SHP77 treated with DMSO at 0.1 percent for 48 hours (cell line): ENCODE measurements at regions not wholly inside any gene's neighbourhood (a gene's known extent, or its start where the extent isn't known, plus 50 kb on each side); places are given as distances from the start of the nearest gene placed in this dataset.

Source experiments
- DNase-seq: peaks from one replicate; lab custom pipeline; 2025; lab: John Stamatoyannopoulos, UW

DNA sequence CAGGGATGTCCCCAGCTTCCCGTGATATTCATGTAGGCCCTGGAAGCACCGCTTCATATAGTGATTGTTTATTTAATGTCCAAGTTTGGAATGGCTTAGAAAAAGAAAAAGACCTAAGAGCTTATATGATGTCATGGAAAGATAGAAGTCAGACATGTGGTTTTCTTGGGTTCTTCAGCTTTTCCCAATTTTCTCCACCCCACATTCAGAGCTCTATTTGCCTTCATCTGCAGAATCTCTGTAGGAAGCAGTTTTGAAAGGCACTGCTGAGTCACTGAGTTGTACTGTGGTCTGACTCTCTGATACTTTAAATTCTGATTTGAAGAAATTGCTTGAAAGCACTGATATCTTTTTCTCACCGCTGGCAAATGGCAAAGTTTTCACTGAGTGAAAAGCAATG lies 120.6 kb upstream of the EDNRA start:
- DNase-seq, result no peak

DNA sequence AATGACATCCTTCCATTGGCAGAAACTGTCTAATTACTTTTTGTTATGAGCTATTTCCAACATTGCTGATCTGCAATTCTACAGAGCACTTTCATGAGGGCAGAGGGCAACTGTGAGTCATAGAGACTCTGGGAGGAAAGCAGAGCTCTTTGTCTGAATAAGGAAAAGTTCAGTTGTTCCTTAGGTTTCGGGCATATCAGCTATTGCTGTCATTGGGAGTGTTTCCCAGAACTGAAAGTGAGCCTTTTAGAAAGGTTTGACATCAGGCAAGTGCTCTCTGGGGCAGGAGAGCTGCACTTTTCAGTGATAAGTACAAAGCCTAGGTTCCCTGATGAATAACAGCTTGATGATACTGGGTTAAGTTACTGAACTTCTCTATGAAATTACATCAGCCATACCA lies 119.2 kb upstream of the EDNRA start:
- DNase-seq, result no peak

DNA sequence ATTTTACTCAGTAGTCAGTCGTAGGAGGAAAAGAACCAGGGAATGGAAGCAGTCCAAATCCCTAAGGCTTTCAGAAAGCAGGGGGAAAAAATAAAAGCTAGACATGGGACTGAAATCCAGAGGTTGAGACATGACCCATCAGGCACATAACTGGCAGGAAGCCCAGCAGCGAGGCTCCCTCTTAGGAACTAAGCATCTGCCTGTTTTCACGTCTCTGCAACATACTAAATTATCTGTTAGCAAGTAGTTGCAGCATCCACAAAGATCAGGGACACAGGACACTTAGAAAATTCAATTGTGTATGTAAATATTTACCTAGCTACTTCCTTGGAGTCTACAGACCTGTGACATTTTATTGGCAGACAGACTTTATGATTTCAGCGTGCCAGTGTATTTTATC lies 118.0 kb upstream of the EDNRA start:
- DNase-seq, result no peak

DNA sequence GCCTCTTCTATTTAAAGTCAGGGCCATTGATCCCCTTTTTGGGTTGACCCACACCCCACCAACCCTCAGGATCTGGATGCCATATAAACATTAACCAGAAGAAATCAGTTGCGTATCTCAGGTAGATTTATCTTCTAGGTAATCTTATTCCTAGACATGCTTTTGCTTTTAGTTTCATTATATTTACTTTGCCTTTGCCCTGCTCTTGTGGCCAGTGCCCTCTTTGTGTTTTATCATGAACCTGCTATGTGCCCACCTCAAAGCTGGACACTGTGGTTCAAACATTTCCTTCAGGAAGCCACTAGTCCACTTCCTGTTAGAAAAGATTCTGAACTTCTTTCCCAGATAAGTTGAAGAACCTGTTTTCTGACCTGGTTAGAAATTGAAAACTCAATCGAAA lies 117.4 kb upstream of the EDNRA start:
- no peak for DNase-seq

DNA sequence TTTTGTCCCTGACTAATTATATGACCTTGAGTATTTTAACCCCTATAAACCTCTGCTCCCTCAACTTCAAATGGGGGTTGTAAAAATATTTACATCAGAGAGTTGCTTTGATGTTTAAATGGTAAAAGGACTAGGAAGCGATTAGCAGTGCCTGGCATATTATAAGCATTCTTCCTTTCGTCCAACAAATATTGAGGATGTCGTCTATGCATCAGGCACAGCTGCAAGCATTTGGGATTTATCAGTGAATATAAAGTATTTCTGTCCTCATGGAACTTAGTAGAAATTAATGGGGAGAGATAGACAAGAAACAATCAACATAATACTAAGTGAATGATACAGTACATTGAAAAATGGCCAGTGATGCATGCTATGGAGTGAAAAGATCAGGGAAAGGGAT lies 115.5 kb upstream of the EDNRA start:
- DNase-seq, result no peak

DNA sequence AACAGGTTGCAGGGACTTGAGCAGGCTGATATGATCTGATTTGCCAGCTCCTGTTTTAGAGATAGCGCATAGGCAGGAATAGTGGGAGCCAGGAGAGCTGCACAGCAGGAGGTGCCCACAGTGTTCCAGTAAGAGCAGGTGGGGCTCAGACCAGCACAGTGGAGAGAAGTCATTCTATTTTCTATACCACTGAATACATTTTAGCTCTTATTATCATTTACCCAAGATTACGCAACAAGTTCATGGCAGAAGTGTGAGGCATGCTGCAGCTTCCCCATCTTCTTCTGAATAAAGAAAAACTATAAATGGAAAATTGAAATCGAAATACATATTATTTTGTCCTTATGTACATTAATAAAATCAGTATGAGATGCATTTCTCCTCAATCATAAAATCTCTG lies 114.7 kb upstream of the EDNRA start:
- DNase-seq, result no peak

DNA sequence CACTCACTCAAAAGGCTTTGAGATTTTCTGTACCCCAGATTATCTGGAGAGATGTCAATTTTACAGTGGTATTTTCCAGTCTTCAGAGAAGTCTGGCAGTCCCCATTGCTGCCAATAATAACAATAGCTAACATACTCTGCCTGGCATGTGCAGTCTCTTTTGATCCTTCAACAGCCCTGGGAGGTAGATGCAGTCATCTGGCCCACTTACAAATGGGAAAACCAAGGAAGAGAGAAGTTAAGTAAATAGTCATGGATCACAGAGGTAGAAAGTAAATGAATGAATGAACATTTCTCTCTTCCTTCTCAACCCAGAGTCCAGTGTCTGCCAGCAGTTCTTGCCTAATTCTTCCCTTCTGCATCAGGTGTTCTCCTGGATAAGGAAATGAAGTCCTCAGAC lies 113.0 kb upstream of the EDNRA start:
- DNase-seq, result no peak

DNA sequence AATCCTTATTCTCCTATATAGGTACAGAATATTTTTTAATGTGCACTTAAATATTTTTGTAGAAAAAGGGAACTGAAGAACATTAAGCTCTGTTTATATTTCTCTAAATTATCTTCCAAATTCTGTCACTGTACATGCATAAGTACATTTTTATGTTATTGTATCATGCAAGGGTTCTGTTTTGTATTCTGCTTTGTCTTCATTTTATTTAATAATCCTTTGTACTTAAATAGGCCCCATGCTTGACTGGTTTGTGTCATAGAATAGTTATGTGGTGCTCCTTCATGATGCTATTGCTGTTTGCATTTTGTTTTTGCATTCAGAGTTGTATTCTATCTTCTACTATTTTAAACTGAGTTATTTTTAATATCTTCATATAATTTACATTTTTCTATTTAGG lies 111.9 kb upstream of the EDNRA start:
- no peak for DNase-seq

DNA sequence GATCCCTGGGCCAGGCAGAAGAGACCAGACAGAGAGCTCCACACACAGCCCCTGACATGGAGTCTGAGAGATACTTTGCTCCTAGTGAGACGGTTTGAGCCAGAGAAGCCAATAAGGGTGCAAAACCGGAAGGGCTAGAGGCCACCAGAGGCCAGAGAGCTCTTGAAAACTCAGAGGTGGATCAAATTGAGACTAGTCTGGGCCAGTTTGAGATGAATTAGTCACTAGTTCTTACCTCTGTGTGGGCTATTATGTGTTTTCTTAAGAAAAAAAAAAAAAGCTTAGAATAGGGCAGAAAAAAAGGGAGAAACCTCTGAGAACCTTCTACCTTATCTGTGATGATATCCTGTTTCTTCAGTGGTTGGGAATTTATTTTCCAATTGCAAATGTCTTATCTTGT lies 110.4 kb upstream of the EDNRA start:
- DNase-seq, result no peak

DNA sequence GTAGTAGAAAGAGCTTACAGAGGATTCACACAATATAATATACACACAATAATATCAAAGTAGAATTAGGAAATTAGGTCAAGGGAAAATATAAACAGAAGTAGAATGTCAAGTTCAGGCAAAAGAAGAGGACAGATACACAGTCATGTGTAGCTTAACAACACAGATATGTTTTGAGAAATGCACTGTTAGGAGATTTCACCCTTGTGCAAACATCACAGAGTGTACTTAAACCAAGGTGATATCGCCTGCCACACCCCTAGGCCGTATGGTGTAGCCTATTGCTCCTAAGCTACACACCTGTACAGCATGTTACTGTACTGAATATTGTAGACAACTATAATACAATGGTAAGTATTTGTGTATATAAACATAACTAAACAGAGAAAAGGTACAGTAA lies 110.0 kb upstream of the EDNRA start:
- DNase-seq, result no peak

DNA sequence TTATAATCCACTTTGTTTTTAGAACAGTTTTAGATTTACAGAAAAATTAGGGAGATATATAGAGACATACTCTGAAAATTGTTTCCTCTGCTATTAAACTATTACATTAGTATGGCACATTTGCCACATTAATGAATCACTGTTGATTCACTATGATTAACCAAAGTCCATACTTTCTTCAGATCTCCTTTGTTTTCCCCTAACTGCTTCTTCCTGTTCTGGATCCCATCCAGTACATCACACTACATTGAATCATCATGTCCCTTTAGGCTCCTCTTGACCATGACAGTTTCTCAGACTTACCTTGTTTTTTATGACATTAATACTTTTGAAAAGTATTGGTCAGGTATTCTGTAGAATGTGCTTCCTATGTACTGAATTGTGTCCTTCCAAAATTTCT lies 109.2 kb upstream of the EDNRA start:
- DNase-seq, result no peak

DNA sequence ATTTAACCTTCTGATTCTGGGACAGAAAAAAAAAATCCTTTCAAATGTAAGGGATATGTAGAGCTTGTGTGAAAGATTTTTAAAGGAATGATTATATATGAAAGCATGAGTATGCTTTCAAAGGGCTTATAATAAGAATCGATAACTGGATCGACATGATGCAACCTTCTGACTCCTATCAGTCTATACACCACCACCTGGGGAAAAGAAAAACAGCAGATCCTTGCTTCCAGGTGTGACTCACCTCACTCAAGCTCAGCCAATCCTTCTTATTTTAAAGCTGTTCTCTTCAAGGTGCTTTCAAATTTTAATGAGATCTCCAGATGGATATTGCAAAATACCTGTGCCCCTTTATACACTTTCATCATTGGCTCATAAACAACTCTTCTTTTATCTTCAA lies 102.1 kb upstream of the EDNRA start:
- DNase-seq, result no peak

DNA sequence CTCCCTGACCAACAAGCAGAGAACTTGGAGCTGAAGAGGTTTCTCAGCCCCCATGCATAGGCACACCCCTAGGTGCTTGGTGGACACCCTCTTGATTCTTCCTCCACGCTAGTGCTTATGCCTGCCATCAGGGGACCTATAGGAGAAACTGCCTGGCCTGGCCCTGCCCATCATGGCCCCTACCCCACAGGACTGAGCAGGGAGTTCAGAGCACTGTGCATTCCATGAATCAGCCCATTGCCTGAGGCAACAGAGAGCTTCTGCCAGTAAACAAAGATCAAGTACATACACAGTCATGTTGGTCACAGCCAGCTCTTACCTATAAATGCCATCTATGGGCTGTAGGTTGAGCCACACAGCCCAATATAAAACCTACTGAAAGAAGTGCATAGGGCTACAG lies 99.1 kb upstream of the EDNRA start:
- DNase-seq, result no peak

DNA sequence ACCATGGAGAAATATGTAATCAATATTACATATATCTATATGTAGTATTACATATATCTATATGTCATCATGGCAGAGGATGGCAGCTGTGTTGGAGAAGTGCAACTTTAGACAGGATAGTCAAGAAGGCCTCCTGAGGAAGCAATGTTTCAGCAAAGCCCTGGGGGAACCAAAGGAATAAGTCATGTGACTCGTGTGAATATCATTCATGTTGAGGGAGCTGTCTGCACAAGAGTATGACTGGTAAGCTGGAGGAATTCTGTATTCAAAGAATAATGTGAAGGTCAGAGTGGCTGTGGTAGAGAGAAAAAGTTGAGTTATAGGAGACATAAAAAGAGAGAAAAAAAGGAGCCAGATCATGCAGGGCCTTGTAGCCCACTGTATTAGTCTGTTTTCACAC lies 92.9 kb upstream of the EDNRA start:
- DNase-seq, result no peak

DNA sequence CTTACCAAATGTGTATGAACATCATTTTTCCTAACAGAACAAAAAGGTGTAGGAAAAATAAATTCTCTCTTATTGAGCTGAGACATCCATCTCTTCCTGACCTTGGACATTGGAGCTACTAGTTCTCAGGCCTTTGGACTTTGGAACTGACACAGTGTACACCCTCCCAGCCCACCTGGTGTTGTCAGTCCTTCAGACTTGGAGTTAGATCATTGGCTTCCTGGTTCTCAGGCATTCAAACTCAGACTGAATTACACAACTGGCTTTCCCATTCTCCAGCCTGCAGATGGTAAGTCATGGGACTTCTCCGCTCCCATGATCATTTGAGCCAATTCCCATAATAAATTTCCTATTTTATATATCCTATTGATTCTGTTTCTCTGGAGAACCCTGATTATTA lies 84.8 kb upstream of the EDNRA start:
- no peak for DNase-seq

DNA sequence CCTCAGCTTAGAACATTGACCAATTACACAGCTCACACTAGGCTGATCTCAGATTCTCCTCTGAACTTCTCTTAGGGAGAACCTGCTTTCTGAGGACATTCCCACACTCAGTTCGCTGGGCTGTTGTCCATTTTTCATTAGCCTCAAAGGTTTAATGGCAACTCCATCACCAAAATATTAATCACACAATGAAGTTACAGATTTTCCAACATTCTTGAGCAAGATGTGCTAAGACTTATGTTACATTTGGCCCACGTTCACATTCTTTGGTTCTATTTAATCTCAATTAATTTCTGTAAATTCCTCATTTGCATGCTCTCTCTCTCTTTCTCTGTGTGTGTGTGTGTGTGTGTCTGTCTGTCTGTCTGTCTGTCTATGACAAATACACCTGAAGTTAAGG lies 82.3 kb upstream of the EDNRA start:
- no peak for DNase-seq

DNA sequence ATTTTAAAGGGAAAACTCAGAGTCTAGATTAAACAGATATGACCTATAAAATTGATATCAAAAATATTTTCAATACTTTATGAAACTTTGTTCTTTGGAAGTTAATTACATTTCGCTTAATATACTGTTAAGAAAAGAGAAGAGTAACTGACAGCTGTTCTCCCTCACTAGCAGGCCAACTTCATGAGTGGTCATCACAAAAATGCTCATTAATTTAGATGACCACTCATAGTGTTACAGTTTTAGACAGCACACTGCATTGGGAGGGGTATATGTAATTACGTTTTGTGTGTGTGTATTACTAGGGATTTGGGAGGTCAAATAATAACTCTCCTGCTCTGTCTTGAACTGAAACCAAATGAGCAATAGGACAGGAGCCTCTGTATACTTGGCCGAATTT lies 80.2 kb upstream of the EDNRA start:
- DNase-seq, result no peak

DNA sequence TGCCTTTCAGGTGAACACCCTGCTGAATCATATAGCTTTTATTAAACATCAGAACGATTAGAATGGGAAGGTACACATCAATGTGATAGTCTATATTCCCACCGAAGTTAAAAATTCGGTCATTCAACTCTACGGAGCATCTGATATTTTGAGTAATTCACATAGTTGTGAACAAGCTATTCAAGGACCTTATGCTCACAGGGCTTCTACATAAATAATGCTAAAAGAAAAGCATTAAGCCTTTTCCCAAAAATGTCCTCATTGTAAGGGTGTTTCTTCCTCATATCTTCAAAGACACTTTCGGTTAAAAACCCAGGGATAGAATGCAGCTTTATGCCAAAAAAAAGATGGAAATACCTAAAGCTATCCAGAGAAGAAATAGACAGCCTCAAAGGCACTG lies 79.7 kb upstream of the EDNRA start:
- no peak for DNase-seq

DNA sequence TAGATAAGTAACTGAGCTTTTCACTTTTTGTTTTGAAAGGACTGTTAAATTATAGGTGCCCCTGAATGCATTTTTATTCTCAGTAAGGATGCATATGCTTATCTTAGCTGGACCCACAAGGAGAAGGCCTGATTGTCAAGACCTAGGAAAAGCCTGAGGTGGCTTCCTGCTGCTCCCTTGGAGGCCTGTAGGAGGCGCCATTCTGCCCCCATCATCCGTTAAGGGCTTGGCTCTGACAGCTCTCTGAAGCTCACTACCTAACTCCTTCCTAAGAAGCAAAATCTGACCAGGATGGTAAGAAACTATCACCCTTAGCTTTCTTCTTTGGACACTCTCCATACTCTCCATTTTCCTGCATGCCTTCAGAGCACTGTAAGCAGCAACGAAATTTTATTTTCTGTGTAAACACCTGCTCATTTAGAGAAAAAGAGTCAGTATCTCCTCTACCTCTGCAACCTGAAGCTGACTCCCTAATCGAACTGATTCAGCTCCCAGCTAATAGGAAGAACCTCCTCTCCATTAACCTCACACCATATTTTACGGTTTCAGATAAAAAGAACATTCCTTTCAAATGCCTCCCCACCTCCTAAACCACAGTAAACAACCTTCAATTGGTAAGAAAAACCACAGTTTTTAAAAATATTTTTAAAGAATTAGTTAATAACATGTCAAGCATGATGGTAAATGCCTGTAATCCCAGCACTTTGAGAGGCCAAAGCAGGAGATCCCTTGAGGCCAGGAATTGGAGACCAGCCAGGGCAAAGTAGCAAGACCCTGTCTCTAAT lies 73.4 kb upstream of the EDNRA start:
- no peak for DNase-seq

DNA sequence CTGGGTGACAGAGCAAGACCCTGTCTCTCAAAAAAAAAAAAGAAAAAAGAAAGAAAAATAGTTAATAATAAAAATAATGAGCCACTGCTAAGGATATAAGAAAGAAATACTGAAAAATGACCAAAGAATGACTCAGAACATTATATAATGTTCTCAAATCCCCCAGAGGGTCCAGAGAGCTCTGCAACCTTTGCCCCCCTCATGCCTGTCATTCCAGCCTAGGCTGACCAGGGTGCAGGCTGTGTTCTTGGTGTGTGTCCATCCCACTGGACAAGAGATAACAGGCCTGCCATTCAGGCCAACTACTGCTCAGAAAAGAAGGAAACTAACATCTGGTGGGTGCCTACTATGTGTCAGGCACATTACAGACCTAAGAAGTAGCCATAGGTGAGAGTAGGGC lies 72.7 kb upstream of the EDNRA start:
- DNase-seq, result no peak

DNA sequence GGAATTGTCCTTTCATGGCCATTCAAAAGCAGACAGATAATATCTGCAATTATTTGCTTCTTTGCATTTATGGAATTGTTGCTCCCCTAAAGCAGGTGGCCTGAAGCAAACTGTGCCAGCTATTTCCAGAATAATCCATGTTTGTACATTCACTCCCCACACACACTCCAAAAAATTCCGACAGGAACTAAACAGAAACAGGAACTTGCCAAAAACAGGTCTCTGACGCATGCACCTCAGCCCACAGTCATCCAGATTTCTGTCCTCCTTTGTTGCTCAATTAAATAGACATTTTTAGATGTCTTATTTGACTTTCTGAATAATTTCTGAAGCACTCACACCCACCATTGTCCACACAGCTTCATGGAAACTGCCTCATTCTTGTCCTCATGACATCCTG lies 71.5 kb upstream of the EDNRA start:
- no peak for DNase-seq

DNA sequence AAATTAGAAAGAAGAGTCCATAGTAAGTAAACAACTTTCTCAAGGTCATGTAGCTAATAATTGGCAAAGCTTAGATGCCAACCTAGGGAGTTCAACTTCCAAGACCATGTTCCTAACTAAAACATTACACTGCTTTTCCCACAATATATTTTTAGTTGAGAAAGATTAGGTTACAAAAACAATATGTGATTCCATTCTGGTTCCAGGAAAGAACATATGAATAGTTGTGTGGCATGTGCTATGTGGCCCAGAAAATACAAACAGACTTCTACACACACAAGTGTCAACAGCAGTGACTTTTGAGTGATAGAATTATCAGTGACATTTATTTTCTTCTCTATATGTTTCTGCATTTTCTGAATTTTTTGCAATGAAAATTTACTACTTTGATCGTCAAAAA lies 62.7 kb upstream of the EDNRA start:
- no peak for DNase-seq

DNA sequence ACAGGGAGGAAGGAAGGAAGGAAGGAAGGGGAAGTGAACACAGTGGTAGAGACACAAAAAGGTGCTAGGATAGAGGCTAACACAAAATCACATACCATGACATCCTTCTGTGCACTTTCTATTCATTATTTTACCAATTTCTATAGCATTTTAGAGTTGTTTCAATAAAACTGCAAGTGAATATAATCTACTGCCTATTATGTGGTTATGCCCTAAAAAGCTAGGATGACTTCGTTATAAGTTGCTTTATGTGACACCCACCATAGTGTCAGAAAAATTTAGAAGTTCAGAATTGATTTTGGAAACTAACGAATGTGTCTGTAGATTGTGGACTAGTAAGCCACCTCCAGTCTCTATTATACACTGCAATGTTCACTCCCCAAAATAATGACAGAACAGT lies 59.4 kb upstream of the EDNRA start:
- no peak for DNase-seq

DNA sequence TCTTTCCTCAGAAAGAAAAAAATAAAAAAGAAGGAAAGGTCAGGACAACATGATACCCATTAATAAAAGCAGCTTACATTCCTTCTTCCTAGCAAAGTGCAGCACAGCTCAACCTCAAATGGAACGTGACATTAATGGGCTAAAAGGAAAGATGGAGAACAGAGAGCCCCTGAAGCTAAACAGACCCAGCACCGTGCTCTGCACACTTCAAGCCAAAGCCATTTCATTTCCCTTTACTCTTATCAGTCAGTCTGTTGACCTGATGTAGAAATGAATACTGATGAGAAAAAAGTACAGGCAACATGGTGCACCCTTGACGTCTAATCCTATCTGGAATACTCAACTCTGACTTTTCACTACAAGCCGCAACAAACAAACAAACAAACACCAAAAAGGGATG lies 57.7 kb upstream of the EDNRA start:
- no peak for DNase-seq

DNA sequence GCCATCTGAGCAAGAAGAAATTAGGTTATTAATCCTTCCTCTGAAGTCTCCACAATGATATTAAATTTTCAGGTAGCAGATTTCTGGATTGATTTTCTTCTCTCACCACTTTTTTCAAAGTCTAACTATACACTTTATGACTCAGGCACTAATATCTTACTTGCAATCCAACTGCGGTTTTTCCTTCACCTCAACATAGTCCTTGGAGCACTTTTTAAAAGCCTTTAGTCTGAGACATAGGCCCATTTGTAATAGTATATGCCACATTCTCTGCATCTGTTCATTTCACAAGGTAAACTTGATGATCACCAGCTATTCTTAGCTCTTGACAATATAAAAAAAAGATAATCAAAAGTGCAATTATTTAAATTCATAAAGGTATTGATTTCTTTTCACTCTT lies 55.9 kb upstream of the EDNRA start:
- no peak for DNase-seq
